ENCODE measurements at regions not wholly inside any gene's neighbourhood (a gene's known extent, or its start where the extent isn't known, plus 50 kb on each side); places are given as distances from the start of the nearest gene placed in this dataset.

GRCh38 chr1:234936612-234937389 is 191.8 kb downstream of the TOMM20 start:
- Mint-ChIP-seq H3K4me3 (ENCODE audit: unreplicated experiment) (no peak overlapping the region), H3K27ac (ENCODE audit: unreplicated experiment) (no peak overlapping the region), H3K9me3 (ENCODE audit: unreplicated experiment) (no peaks in the 10 kb centered on the region), H3K36me3 (ENCODE audit: unreplicated experiment) (no peaks in the 10 kb centered on the region), H3K27me3 (ENCODE audit: unreplicated experiment) (no peaks in the 10 kb centered on the region), H3K4me1 (ENCODE audit: unreplicated experiment) (peaks cover 19% of the 10 kb centered on the region)
- no peak for TF ChIP-seq CTCF (IDR thresholded peaks at IDR 0.05)
- no peak for DNase-seq (ENCODE audit: extremely low spot score, unreplicated experiment)

- DNase-seq (ENCODE audit: extremely low spot score, unreplicated experiment): no peak
- no peak for TF ChIP-seq CTCF (IDR thresholded peaks at IDR 0.05)
- Mint-ChIP-seq H3K4me3 (ENCODE audit: unreplicated experiment) (no peak overlapping the region), H3K4me1 (ENCODE audit: unreplicated experiment) (peaks cover 19% of the 10 kb centered on the region), H3K9me3 (ENCODE audit: unreplicated experiment) (no peaks in the 10 kb centered on the region), H3K27ac (ENCODE audit: unreplicated experiment) (peak overlapping the region; percentile 27), H3K36me3 (ENCODE audit: unreplicated experiment) (no peaks in the 10 kb centered on the region), H3K27me3 (ENCODE audit: unreplicated experiment) (no peaks in the 10 kb centered on the region)
Measured at GRCh38 chr1:234934611-234935033, 194.0 kb downstream of the TOMM20 start.

GRCh38 chr1:234933475-234933874 is 195.2 kb downstream of the TOMM20 start:
- Mint-ChIP-seq H3K9me3 (ENCODE audit: unreplicated experiment) (no peaks in the 10 kb centered on the region), H3K4me1 (ENCODE audit: unreplicated experiment) (peaks cover 23% of the 10 kb centered on the region), H3K36me3 (ENCODE audit: unreplicated experiment) (no peaks in the 10 kb centered on the region), H3K27me3 (ENCODE audit: unreplicated experiment) (no peaks in the 10 kb centered on the region), H3K4me3 (ENCODE audit: unreplicated experiment) (no peak overlapping the region), H3K27ac (ENCODE audit: unreplicated experiment) (peak overlapping the region; percentile 64)
- no peak for TF ChIP-seq CTCF (IDR thresholded peaks at IDR 0.05)
- no peak for DNase-seq (ENCODE audit: extremely low spot score, unreplicated experiment)

- no peaks in the 10 kb centered on the region for H3K9me3 Mint-ChIP-seq (ENCODE audit: unreplicated experiment)
- no peaks in the 10 kb centered on the region for H3K36me3 Mint-ChIP-seq (ENCODE audit: unreplicated experiment)
- peak overlapping the region; percentile 64 for H3K27ac Mint-ChIP-seq (ENCODE audit: unreplicated experiment)
- H3K27me3 Mint-ChIP-seq (ENCODE audit: unreplicated experiment): no peaks in the 10 kb centered on the region
- peaks cover 28% of the 10 kb centered on the region for H3K4me1 Mint-ChIP-seq (ENCODE audit: unreplicated experiment)
- no peak overlapping the region for H3K4me3 Mint-ChIP-seq (ENCODE audit: unreplicated experiment)
- DNase-seq (ENCODE audit: extremely low spot score, unreplicated experiment): no peak
- no peak for TF ChIP-seq CTCF (IDR thresholded peaks at IDR 0.05)
Measured at GRCh38 chr1:234932511-234933430, 195.9 kb downstream of the TOMM20 start.

GRCh38 chr1:234932106-234932505 is 196.5 kb downstream of the TOMM20 start:
- Mint-ChIP-seq H3K27me3 (ENCODE audit: unreplicated experiment) (no peaks in the 10 kb centered on the region), H3K4me1 (ENCODE audit: unreplicated experiment) (peaks cover 35% of the 10 kb centered on the region), H3K4me3 (ENCODE audit: unreplicated experiment) (no peak overlapping the region), H3K27ac (ENCODE audit: unreplicated experiment) (no peak overlapping the region), H3K36me3 (ENCODE audit: unreplicated experiment) (no peaks in the 10 kb centered on the region), H3K9me3 (ENCODE audit: unreplicated experiment) (no peaks in the 10 kb centered on the region)
- no peak for TF ChIP-seq CTCF (IDR thresholded peaks at IDR 0.05)
- DNase-seq (ENCODE audit: extremely low spot score, unreplicated experiment): no peak

Data from osteocyte (in vitro differentiated cells).